Prostate gland (tissue), 2 donors: ENCODE measurements at regions not wholly inside any gene's neighbourhood (a gene's known extent, or its start where the extent isn't known, plus 50 kb on each side); places are given as distances from the start of the nearest gene placed in this dataset.

Source experiments
- POLR2A ChIP-seq: fragments of 450-650 bp; IDR thresholded peaks from one replicate; pipeline ENCODE4 v1.6.1; 2016; ENCODE audit warnings: antibody characterized with exemption, mild to moderate bottlenecking
- POLR2AphosphoS5 ChIP-seq: sonication (generic); formaldehyde crosslinking; IDR thresholded peaks from one replicate; pipeline ENCODE4 v1.6.1; 2017; ENCODE audit warnings: antibody characterized with exemption
- TF ChIP-seq, protein P1 (sequence below), 4 experiments: fragments of 200-600 bp in 2 of 4; fragments of 450-650 bp in 2 of 4; sonication (generic) in 2 of 4; IDR thresholded peaks; 1 replicate in 3 of 4; 2 replicates in 1 of 4; pipeline ENCODE4 v1.5.1; 2016 to 2019; ENCODE audit warnings: antibody characterized with exemption in 4 of 4, mild to moderate bottlenecking in 2 of 4, moderate library complexity in 2 of 4

GRCh38 chr20:11045412-11046175 is 371.8 kb upstream of the JAG1 start:
- TF ChIP-seq, protein P1, sequence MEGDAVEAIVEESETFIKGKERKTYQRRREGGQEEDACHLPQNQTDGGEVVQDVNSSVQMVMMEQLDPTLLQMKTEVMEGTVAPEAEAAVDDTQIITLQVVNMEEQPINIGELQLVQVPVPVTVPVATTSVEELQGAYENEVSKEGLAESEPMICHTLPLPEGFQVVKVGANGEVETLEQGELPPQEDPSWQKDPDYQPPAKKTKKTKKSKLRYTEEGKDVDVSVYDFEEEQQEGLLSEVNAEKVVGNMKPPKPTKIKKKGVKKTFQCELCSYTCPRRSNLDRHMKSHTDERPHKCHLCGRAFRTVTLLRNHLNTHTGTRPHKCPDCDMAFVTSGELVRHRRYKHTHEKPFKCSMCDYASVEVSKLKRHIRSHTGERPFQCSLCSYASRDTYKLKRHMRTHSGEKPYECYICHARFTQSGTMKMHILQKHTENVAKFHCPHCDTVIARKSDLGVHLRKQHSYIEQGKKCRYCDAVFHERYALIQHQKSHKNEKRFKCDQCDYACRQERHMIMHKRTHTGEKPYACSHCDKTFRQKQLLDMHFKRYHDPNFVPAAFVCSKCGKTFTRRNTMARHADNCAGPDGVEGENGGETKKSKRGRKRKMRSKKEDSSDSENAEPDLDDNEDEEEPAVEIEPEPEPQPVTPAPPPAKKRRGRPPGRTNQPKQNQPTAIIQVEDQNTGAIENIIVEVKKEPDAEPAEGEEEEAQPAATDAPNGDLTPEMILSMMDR (IDR thresholded peaks at IDR 0.05): no peak
- TF ChIP-seq POLR2A: no peak
- TF ChIP-seq POLR2AphosphoS5: no peak
